Activated naive CD4-positive, alpha-beta T cell treated with anti-CD3 and anti-CD28 coated beads for 36 hours (primary cell): ENCODE measurements at regions not wholly inside any gene's neighbourhood (a gene's known extent, or its start where the extent isn't known, plus 50 kb on each side); places are given as distances from the start of the nearest gene placed in this dataset.

Experiments used
- CTCF ChIA-PET: fragments of 350-600 bp; sonication (Branson Sonifier 250); formaldehyde crosslinking; loops from one replicate; lab custom pipeline; 2021; ENCODE audit warnings: antibody characterized with exemption; lab: Charles Lee
- DNase-seq: peaks from one replicate; pipeline ENCODE4 v3.0.0-alpha.2; 2020
- H3K27ac Mint-ChIP-seq: one replicate; pipeline ENCODE4 v1.8.0; 2021; ENCODE audit warnings: mild to moderate bottlenecking, mixed read lengths
- H3K27me3 Mint-ChIP-seq: one replicate; pipeline ENCODE4 v1.8.0; 2021; ENCODE audit warnings: low read depth, mixed read lengths
- H3K36me3 Mint-ChIP-seq: one replicate; pipeline ENCODE4 v1.8.0; 2021; ENCODE audit warnings: low read depth, mixed read lengths
- H3K4me1 Mint-ChIP-seq: one replicate; pipeline ENCODE4 v1.8.0; 2021; ENCODE audit warnings: low read depth, mixed read lengths
- H3K4me3 Mint-ChIP-seq: one replicate; pipeline ENCODE4 v1.8.0; 2021; ENCODE audit warnings: mild to moderate bottlenecking, moderate library complexity, mixed read lengths
- H3K9me3 Mint-ChIP-seq: one replicate; pipeline ENCODE4 v1.8.0; 2021; ENCODE audit warnings: mixed read lengths
- intact Hi-C: fragments of 100-400 bp; cut with micrococcal nuclease; formaldehyde crosslinking; loops from one replicate; pipeline ENCODE4 v1.15.1; 2023

DNA sequence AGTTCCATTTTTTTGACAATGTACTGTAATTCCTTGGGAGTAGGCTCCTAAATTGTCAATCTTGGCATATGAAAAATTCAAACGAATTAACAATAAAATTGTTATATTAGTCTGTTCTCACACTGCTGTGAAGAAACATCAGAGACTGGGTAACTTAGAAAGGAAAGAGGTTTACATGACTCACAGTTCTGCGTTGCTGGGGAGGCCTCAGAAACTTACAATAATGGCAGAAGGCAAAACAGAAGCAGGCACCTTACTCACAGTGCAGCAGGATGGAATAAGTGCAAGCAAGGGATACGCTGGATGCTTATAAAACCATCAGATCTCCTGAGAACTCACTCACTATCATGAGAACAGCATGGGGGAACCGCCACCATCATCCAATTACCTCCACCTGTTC is 246.4 kb upstream of the TRAM1L1 start:
- Mint-ChIP-seq H3K36me3 (no peaks in the 10 kb centered on the region), H3K9me3 (no peaks in the 10 kb centered on the region)
- CTCF ChIA-PET, result no interaction called here

DNA sequence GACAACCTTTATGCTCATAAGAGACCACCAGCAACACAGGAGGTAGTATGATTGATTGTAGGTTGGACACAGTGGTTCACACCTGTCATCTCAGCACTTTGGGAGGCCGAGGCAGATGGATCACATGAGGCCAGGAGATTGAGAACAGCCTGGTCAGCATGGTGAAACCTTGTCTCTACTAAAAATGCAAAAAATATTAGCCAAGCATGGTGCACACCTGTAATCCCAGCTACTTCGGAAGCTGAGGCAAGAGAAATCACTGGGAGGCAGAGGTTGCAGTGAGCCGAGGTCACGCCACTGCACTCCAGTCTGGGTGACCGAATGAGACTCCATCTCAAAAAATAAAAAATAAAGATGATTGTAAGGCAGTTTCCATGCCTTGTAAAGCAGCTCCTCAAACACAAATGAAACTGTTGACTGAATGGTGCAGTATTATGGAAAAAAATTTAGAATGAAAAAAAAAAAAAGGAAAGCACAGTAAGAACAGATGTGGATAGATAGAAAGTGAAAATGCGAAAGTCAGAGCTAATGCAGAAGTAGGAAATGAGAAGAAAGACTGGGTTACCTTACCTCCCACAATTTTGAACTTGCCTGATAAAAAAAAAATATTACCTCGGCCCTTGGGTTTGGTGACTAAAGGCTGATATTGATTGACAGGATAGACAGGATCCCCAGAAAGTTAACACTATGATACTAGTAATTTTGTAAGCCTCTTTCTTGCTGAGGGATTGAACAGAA is 249.2 kb upstream of the TRAM1L1 start:
- peaks cover 5% of the 10 kb centered on the region for H3K9me3 Mint-ChIP-seq
- H3K4me3 Mint-ChIP-seq, result no peak overlapping the region
- CTCF ChIA-PET, result no interaction called here
- H3K27ac Mint-ChIP-seq, result no peak overlapping the region
- intact Hi-C loops, result no loop called here
- no peaks in the 10 kb centered on the region for H3K27me3 Mint-ChIP-seq
- DNase-seq, result no peak
- no peaks in the 10 kb centered on the region for H3K4me1 Mint-ChIP-seq
- H3K36me3 Mint-ChIP-seq, result no peaks in the 10 kb centered on the region

More for the DNA sequence above, 246.4 kb upstream of the TRAM1L1 start:
- no peak overlapping the region for H3K4me3 Mint-ChIP-seq
- H3K27ac Mint-ChIP-seq, result no peak overlapping the region
- intact Hi-C loops, result no loop called here
- H3K27me3 Mint-ChIP-seq, result no peaks in the 10 kb centered on the region
- no peaks in the 10 kb centered on the region for H3K4me1 Mint-ChIP-seq
- DNase-seq, result no peak

DNA sequence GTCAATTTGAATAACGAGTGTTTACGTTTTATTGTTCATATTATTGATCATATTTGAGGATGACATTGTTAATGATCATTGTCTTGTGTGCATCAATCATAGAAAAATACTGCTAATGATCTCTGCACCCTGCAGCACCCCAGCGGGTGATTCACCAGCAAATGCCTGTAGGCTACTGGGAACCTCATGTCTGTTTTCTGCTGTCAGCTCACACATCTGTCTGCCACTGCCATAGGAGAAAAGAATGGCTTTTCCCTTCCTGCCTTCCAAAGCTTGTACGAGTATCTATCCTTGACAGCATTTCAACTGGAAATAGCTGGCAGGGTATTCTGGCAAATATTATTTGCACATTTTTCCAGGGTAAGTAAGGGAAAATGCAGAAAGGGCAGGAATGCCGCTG is 272.1 kb upstream of the TRAM1L1 start:
- no peaks in the 10 kb centered on the region for H3K27me3 Mint-ChIP-seq
- CTCF ChIA-PET, result no interaction called here

DNA sequence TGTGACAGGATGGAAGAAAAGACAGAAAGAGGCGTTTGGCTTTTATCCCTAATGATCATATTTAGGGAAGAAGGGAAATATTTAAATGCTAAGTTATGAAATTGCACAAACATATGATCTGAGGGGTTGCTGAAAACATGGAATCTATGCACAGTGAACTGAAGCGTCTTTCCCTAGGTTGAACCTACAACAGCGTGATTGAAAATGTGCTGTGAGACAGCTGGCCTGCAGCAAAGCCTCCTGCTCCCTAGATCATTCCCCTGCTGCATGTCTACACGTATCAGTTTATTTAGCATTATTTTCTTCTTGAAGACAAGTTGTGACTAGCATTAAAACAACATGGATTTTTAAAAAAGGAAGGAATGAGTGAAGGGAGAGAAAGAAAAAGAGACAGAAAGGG is 272.5 kb upstream of the TRAM1L1 start:
- no peaks in the 10 kb centered on the region for H3K36me3 Mint-ChIP-seq
- intact Hi-C loops, result no loop called here
- DNase-seq, result no peak
- H3K9me3 Mint-ChIP-seq, result no peaks in the 10 kb centered on the region
- H3K27ac Mint-ChIP-seq, result no peak overlapping the region
- no peak overlapping the region for H3K4me3 Mint-ChIP-seq
- no peaks in the 10 kb centered on the region for H3K4me1 Mint-ChIP-seq
- CTCF ChIA-PET, result no interaction called here
- no peaks in the 10 kb centered on the region for H3K27me3 Mint-ChIP-seq

More for the DNA sequence above, 272.1 kb upstream of the TRAM1L1 start:
- Mint-ChIP-seq H3K27ac (no peak overlapping the region), H3K4me3 (no peak overlapping the region), H3K36me3 (no peaks in the 10 kb centered on the region), H3K9me3 (no peaks in the 10 kb centered on the region), H3K4me1 (no peaks in the 10 kb centered on the region)
- intact Hi-C loops, result no loop called here
- DNase-seq, result no peak

DNA sequence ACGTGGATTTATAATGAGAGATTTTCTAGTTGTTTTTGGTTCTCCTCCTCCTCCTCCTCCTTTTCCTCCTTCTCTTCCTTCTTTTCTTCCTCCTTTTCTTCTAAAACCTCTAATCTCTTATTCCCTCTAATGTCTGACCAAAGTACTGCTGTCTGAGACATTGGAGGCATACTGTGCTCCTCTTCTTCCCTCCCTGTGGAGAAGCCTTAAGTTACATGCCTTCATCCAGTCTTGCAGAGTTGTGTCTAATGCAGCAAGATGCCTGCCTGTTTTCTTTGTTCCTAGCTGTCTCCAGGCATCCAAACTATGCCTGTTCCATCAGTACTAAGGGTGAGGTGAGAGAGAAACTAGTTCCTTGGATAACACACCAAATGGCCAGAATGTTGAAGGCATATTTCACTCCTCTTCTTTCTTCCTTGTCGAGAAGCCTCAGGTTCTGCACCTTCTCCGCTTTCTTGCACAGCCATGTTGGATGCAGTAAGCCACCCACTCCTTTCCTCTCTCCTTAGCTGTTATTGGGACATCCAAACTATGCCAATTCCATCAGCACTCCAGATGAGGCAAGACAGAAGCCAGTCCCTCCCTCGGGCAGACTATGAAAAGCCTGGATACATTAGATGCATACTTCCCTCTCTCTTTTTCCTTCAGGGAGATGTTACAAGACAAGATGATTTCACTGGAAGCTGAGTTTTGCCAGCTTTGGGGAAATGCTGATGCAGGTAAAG is 285.7 kb upstream of the TRAM1L1 start:
- H3K27ac Mint-ChIP-seq, result no peak overlapping the region
- intact Hi-C loops, result no loop called here
- no peaks in the 10 kb centered on the region for H3K4me1 Mint-ChIP-seq
- H3K36me3 Mint-ChIP-seq, result no peaks in the 10 kb centered on the region
- peaks cover 1% of the 10 kb centered on the region for H3K9me3 Mint-ChIP-seq
- DNase-seq, result no peak
- CTCF ChIA-PET, result no interaction called here
- no peaks in the 10 kb centered on the region for H3K27me3 Mint-ChIP-seq
- no peak overlapping the region for H3K4me3 Mint-ChIP-seq

DNA sequence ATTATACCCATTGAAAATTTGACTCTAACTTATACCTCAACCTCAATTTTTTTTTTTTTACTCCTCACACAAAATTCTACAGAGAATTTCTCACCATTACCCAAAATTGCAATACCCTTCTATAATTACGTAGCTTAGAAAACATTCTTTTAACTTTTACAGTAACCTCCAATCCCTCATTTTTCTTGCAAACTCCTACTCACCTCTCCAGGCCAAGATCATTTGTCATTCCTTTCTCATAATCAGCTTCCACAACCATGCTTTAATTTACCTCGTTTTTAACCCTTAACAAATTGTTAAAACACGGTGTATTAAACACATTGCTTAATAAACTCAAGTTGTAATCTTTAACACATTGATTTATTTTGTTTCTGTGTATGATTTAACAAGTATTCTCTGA is 289.7 kb upstream of the TRAM1L1 start:
- intact Hi-C loops, result no loop called here
- Mint-ChIP-seq H3K4me1 (no peaks in the 10 kb centered on the region), H3K4me3 (no peak overlapping the region), H3K27ac (no peak overlapping the region), H3K27me3 (no peaks in the 10 kb centered on the region), H3K9me3 (no peaks in the 10 kb centered on the region), H3K36me3 (no peaks in the 10 kb centered on the region)
- CTCF ChIA-PET, result no interaction called here
- DNase-seq, result no peak

DNA sequence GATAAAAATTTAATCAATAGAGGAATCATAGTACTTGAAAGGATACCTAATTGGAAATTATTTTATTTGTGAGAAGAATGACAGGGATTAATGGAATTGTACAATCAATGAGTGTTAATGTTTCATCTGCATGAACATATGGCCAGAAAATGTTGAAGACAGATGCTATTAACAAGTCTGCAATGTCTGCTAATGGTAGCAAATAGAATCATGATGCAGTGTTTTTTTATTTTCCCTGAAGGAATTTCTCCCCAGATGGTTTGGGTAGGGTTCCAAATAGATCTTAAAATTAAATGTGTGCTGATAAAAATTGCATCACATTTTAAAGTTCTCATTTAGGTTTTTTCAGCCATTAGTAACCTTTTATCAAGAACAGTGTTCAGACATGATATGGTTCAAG is 291.3 kb upstream of the TRAM1L1 start:
- H3K4me1 Mint-ChIP-seq, result no peaks in the 10 kb centered on the region
- H3K27me3 Mint-ChIP-seq, result no peaks in the 10 kb centered on the region
- H3K36me3 Mint-ChIP-seq, result no peaks in the 10 kb centered on the region
- no peak for DNase-seq
- H3K9me3 Mint-ChIP-seq, result no peaks in the 10 kb centered on the region
- H3K27ac Mint-ChIP-seq, result no peak overlapping the region
- CTCF ChIA-PET, result no interaction called here
- intact Hi-C loops, result no loop called here
- H3K4me3 Mint-ChIP-seq, result no peak overlapping the region

DNA sequence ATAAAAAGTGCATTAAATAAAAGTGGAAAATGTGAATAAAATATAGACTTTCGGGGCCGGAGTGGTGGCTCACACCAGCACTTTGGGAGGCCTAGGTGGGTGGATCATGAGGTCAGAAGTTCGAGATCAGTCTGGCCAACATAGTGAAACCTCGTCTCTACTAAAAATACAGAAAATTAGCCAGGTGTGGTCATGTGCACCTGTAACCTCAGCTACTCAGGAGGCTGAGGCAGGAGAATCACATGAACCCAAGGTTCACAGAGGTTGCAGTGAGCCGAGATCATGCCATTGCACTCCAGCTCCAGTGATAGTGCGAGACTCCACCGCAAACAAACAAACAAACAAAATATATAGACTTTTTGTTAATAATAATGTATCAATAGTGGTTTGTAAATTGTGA is 293.6 kb upstream of the TRAM1L1 start:
- Mint-ChIP-seq H3K27ac (no peak overlapping the region), H3K4me3 (no peak overlapping the region), H3K4me1 (no peaks in the 10 kb centered on the region), H3K9me3 (no peaks in the 10 kb centered on the region), H3K36me3 (no peaks in the 10 kb centered on the region), H3K27me3 (no peaks in the 10 kb centered on the region)
- no peak for DNase-seq
- CTCF ChIA-PET, result no interaction called here
- intact Hi-C loops, result no loop called here

DNA sequence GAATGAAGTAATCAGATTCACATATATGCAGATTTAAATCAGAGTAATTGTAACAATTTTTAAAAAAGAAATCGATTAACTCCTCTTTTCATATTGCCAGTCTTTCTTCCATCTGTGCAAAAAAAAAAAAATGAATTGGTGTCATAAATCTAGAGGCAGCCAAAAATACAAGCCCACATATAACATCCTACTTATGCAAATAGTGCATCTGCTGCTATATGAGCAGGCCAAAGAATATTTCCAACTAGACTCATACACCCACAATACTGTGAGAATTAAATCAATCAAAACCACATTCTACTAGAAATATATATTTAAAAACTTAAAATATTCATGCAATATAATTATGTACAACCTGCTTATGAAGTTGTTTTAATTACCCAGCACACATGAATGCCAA is 298.1 kb upstream of the TRAM1L1 start:
- CTCF ChIA-PET, result no interaction called here
- H3K9me3 Mint-ChIP-seq, result no peaks in the 10 kb centered on the region
- H3K4me1 Mint-ChIP-seq, result no peaks in the 10 kb centered on the region
- DNase-seq, result no peak
- H3K36me3 Mint-ChIP-seq, result no peaks in the 10 kb centered on the region
- intact Hi-C loops, result no loop called here
- H3K27ac Mint-ChIP-seq, result no peak overlapping the region
- no peaks in the 10 kb centered on the region for H3K27me3 Mint-ChIP-seq
- no peak overlapping the region for H3K4me3 Mint-ChIP-seq

DNA sequence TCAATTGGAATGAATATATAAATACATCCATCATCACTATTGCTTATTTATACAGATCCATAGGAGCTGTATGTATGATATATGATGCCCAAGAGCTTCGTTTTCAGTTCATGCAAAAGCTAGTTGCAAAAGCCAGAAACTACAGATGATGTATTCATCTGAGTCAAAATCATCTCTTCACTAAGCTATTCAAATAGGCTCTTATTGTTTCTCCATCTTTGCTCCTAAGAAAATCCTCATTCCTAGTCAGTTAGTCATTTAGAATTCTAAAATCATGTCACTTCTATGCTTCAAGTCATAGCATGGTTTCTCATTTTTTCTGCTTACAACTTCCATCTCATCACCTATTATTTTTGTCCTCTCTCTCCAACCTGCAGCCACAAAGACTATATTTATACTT is 300.1 kb upstream of the TRAM1L1 start:
- no peak for DNase-seq
- no peak overlapping the region for H3K27ac Mint-ChIP-seq
- no peak overlapping the region for H3K4me3 Mint-ChIP-seq
- CTCF ChIA-PET, result no interaction called here
- intact Hi-C loops, result no loop called here
- H3K27me3 Mint-ChIP-seq, result no peaks in the 10 kb centered on the region
- no peaks in the 10 kb centered on the region for H3K36me3 Mint-ChIP-seq
- no peaks in the 10 kb centered on the region for H3K9me3 Mint-ChIP-seq
- H3K4me1 Mint-ChIP-seq, result no peaks in the 10 kb centered on the region

DNA sequence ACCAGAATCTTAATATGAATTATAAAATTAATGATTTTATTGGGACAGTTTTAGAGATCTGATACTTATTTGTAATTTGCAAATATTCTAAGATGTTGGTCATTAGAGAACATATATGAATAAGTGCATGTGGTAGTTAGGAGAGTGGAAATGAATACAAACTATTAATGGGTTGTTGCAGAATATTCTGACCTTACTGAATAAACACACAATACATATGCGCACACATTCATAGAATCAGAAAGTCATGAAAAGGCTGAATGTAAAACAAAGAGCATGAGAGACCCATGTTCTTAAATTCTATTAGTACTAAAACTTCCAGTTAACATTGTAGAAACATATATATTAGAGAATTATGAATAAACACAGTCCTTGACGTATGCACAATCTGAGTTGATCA is 301.7 kb upstream of the TRAM1L1 start:
- no peaks in the 10 kb centered on the region for H3K27me3 Mint-ChIP-seq
- H3K9me3 Mint-ChIP-seq, result no peaks in the 10 kb centered on the region
- CTCF ChIA-PET, result no interaction called here
- no peak overlapping the region for H3K4me3 Mint-ChIP-seq
- no peaks in the 10 kb centered on the region for H3K36me3 Mint-ChIP-seq
- H3K27ac Mint-ChIP-seq, result no peak overlapping the region
- intact Hi-C loops, result no loop called here
- no peaks in the 10 kb centered on the region for H3K4me1 Mint-ChIP-seq
- DNase-seq, result no peak

DNA sequence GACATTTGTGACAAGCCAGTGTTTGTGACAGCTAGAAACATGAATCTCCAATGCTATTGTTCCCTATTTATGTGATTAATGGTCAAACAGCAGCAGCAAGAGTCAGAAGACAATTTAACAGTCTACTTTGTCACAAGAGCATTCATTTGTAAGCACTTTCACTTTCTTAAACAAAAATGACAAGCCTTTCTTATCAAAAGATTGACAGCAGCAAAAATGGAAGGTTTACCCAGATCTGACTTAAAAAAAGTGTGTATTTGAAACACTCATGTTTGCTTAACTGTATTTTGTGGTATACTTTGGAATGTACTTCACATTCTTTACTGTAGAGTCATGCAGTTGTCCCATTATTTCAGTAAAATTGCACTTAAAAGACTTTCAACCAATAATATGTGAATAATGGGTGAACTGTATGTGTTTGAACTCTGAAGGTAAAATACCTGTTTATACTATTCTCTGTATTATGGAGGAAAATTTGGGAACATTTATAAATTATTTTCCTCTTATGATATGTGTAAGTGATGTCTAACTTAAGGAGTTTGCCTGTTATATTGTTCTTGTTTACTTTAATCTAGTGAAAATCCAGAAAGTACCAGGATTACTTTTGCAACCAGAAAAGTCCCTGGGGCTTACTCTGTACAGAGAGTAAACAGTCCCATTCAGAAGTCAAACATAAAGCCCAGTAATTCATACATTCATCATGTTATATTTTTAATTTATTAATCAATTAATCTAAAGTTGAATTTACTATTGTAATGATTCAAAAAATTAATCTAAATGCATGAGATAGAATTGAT is 314.9 kb upstream of the TRAM1L1 start:
- intact Hi-C loops, result no loop called here
- no peaks in the 10 kb centered on the region for H3K36me3 Mint-ChIP-seq

More for the DNA sequence above, 314.9 kb upstream of the TRAM1L1 start:
- H3K27ac Mint-ChIP-seq, result no peak overlapping the region
- H3K4me1 Mint-ChIP-seq, result no peaks in the 10 kb centered on the region
- H3K27me3 Mint-ChIP-seq, result no peaks in the 10 kb centered on the region
- CTCF ChIA-PET, result no interaction called here
- no peaks in the 10 kb centered on the region for H3K9me3 Mint-ChIP-seq
- H3K4me3 Mint-ChIP-seq, result no peak overlapping the region
- DNase-seq, result no peak
